ENCODE measurements at regions not wholly inside any gene's neighbourhood (a gene's known extent, or its start where the extent isn't known, plus 50 kb on each side); places are given as distances from the start of the nearest gene placed in this dataset.

GRCh38 chr1:55612988-55613387 is 397.8 kb upstream of the USP24 start:
- H3K27me3 ChIP-seq (ENCODE audit: insufficient read depth, poor library complexity, severe bottlenecking) = peaks cover 4% of the 10 kb centered on the region
- no peak for DNase-seq (ENCODE audit: low read depth in 1 of 2, low spot score in 1 of 2)
- no peak overlapping the region for H3K27ac ChIP-seq (replicated peaks)
- TF ChIP-seq SPI1 (IDR thresholded peaks at IDR 0.05; ENCODE audit: borderline replicate concordance, low read depth) (no peak), GABPA (IDR thresholded peaks at IDR 0.05; ENCODE audit: low read depth) (no peak), CTCF (IDR thresholded peaks at IDR 0.05; ENCODE audit: insufficient read depth, low read length) (no peak), POLR2AphosphoS5 (IDR thresholded peaks at IDR 0.05; ENCODE audit: low read depth) (no peak), REST (IDR thresholded peaks at IDR 0.05; ENCODE audit: insufficient replicate concordance, low read depth) (no peak)
- H3K4me3 ChIP-seq (replicated peaks; ENCODE audit: insufficient read depth, low read length) = no peak overlapping the region

DNA sequence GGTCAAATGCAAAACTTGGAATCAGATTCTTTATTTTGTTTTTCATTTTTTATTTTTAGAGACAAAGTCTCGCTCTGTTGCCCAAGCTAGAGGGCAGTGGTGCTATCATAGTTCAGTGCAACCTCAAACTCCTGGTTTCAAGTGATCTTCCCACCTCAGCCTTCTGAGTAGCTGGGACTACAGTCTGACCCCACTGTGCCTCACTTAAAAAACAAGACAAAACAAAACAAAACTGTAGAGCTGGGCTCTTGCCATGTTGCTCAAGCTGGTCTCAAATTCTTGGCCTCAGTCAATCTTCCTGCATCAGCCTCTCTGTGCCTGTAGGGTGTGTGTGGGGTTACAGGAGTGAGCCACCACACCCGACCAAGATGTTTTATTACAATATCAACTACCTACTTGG is 396.0 kb upstream of the USP24 start:
- Histone ChIP-seq H3K27me3 (ENCODE audit: insufficient read depth, poor library complexity, severe bottlenecking) (peaks cover 4% of the 10 kb centered on the region), H3K4me3 (replicated peaks; ENCODE audit: insufficient read depth, low read length) (no peak overlapping the region), H3K27ac (replicated peaks) (no peak overlapping the region)
- TF ChIP-seq GABPA (IDR thresholded peaks at IDR 0.05; ENCODE audit: low read depth) (no peak), SPI1 (IDR thresholded peaks at IDR 0.05; ENCODE audit: borderline replicate concordance, low read depth) (no peak), REST (IDR thresholded peaks at IDR 0.05; ENCODE audit: insufficient replicate concordance, low read depth) (no peak), POLR2AphosphoS5 (IDR thresholded peaks at IDR 0.05; ENCODE audit: low read depth) (no peak), CTCF (IDR thresholded peaks at IDR 0.05; ENCODE audit: insufficient read depth, low read length) (no peak)
- DNase-seq (ENCODE audit: low read depth in 1 of 2, low spot score in 1 of 2) = no peak

- DNase-seq (ENCODE audit: low read depth in 1 of 2, low spot score in 1 of 2) = no peak
- peaks cover 4% of the 10 kb centered on the region for H3K27me3 ChIP-seq (ENCODE audit: insufficient read depth, poor library complexity, severe bottlenecking)
- H3K4me3 ChIP-seq (replicated peaks; ENCODE audit: insufficient read depth, low read length) = no peak overlapping the region
- H3K27ac ChIP-seq (replicated peaks) = no peak overlapping the region
- no peak for TF ChIP-seq CTCF (IDR thresholded peaks at IDR 0.05; ENCODE audit: insufficient read depth, low read length)
- TF ChIP-seq GABPA (IDR thresholded peaks at IDR 0.05; ENCODE audit: low read depth) = no peak
- TF ChIP-seq REST (IDR thresholded peaks at IDR 0.05; ENCODE audit: insufficient replicate concordance, low read depth) = no peak
- no peak for TF ChIP-seq SPI1 (IDR thresholded peaks at IDR 0.05; ENCODE audit: borderline replicate concordance, low read depth)
- no peak for TF ChIP-seq POLR2AphosphoS5 (IDR thresholded peaks at IDR 0.05; ENCODE audit: low read depth)
Observed at GRCh38 chr1:55610203-55610602, 395.0 kb upstream of the USP24 start.
